ENCODE measurements at regions not wholly inside any gene's neighbourhood (a gene's known extent, or its start where the extent isn't known, plus 50 kb on each side); places are given as distances from the start of the nearest gene placed in this dataset.

DNA sequence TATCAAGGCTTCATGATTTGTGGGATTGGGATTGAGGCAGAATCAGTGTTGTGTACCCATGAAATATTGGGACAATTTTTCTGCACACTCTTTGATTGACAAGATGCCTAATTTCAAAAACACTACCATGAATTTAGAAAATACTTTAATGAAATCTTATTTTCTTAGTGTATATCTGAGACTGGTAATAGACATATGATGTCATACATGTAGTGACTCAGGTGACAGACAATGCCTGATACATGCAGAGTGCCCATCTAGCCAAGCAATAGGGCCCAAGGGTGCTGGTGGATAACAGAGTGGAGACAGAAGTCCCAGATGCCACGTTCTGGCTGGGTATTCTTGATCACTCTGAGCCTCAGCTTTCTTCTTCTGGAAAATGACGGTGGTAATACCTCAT lies 279.6 kb upstream of the ARID1B start:
- Histone ChIP-seq H3K9me3 (no peaks in the 10 kb centered on the region), H3K27ac (no peak overlapping the region), H3K4me1 (no peaks in the 10 kb centered on the region), H3K27me3 (no peaks in the 10 kb centered on the region), H3K4me3 (no peak overlapping the region), H3K36me3 (no peaks in the 10 kb centered on the region)
- DNase-seq (no peak), ATAC-seq (no peak)
- intact Hi-C loops (cut with DNase I), result no loop called here
- TF ChIP-seq POLR2A (IDR thresholded peaks at IDR 0.05), result no peak
- TF ChIP-seq, protein P1, sequence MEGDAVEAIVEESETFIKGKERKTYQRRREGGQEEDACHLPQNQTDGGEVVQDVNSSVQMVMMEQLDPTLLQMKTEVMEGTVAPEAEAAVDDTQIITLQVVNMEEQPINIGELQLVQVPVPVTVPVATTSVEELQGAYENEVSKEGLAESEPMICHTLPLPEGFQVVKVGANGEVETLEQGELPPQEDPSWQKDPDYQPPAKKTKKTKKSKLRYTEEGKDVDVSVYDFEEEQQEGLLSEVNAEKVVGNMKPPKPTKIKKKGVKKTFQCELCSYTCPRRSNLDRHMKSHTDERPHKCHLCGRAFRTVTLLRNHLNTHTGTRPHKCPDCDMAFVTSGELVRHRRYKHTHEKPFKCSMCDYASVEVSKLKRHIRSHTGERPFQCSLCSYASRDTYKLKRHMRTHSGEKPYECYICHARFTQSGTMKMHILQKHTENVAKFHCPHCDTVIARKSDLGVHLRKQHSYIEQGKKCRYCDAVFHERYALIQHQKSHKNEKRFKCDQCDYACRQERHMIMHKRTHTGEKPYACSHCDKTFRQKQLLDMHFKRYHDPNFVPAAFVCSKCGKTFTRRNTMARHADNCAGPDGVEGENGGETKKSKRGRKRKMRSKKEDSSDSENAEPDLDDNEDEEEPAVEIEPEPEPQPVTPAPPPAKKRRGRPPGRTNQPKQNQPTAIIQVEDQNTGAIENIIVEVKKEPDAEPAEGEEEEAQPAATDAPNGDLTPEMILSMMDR (IDR thresholded peaks at IDR 0.05), result no peak
- WGBS (ENCODE audit: insufficient coverage, low coverage, low lambda C conversion rate, missing lambda C conversion rate), result 69% methylated on average over 2 of the region's 2 CpGs

DNA sequence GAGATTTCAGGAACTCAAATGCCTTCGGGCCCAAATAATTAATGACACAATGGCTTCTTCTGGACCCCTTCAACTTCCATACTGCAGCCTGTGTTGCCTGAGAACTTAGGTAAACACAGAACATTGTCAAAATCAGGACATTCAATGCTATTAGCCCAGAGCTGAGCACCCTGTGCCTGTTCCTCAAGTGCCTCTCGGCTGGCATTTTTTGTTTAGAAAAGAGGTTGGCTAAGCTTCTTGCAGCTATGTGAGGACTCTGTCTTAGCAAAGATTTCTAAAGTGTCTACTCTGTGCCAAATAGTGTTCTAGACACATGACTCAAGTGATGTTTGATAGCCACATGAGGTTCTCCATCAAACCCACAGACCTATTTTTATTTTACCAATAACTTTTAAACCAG lies 289.3 kb upstream of the ARID1B start:
- H3K4me1 ChIP-seq, result no peaks in the 10 kb centered on the region
- no peaks in the 10 kb centered on the region for H3K27me3 ChIP-seq
- DNase-seq (no peak), ATAC-seq (no peak)
- H3K4me3 ChIP-seq, result no peak overlapping the region
- intact Hi-C loops (cut with DNase I), result no loop called here
- H3K9me3 ChIP-seq, result no peaks in the 10 kb centered on the region
- no peak overlapping the region for H3K27ac ChIP-seq
- 79% methylated on average over 2 of the region's 2 CpGs for WGBS (ENCODE audit: insufficient coverage, low coverage, low lambda C conversion rate, missing lambda C conversion rate)
- TF ChIP-seq POLR2A (IDR thresholded peaks at IDR 0.05), result no peak
- TF ChIP-seq, protein P1 (IDR thresholded peaks at IDR 0.05), result no peak
- H3K36me3 ChIP-seq, result no peaks in the 10 kb centered on the region

DNA sequence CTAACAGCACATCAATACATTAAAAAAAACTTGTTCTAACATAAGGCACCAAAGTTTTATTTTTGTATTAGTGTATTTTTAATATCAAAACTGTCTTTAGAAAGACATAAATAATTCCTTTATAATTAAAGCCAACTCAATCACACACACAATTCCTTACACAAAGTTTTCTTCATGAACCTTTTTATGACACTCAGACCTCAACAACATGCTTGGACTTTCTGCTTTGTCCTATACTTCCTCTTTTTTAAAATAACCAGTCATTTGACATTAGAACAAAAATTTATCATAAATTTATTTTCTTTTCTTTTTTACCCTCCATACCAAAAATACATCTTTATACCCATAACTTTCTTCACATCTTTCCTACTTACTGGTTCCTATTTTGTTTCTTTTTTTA lies 292.0 kb upstream of the ARID1B start:
- Histone ChIP-seq H3K4me1 (no peaks in the 10 kb centered on the region), H3K4me3 (no peak overlapping the region), H3K27ac (no peak overlapping the region), H3K9me3 (no peaks in the 10 kb centered on the region), H3K36me3 (no peaks in the 10 kb centered on the region), H3K27me3 (no peaks in the 10 kb centered on the region)
- no peak for DNase-seq
- no peak for ATAC-seq
- intact Hi-C loops (cut with DNase I), result no loop called here
- TF ChIP-seq, protein P1 (IDR thresholded peaks at IDR 0.05), result no peak

DNA sequence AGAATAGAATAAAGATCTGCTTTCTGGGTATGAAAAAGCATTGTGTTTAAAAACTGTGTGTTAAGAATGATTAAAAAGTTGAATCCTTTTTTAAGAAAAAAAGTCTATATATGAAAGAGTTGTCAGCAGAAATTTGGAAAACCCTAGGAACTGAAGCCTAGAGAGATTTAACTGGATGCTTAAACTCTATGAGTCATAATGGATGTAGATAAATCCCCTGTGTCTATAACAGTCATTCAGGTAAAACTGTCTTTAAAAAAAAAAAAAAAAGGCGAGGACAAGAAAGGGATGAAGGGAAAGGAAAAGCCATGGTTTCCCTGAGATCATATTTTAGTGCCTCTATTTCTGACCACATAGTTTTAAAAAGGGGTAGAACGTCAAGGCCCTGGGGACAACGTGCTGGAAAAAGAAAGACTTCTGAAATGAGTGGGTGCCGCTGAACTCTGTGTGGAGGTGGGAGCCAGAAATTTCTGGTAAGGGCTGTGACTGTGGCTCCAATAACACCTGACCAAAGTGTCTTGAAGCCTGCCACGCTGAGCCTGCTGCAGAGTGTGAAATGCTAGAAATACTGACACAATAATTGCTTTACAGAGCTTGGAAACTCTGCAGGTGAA lies 302.6 kb upstream of the ARID1B start:
- Histone ChIP-seq H3K4me3 (no peak overlapping the region), H3K4me1 (no peaks in the 10 kb centered on the region), H3K27me3 (no peaks in the 10 kb centered on the region), H3K9me3 (no peaks in the 10 kb centered on the region), H3K27ac (no peak overlapping the region), H3K36me3 (no peaks in the 10 kb centered on the region)
- DNase-seq (no peak), ATAC-seq (no peak)
- 87% methylated on average over 5 of the region's 5 CpGs for WGBS (ENCODE audit: insufficient coverage, low coverage, low lambda C conversion rate, missing lambda C conversion rate)
- TF ChIP-seq POLR2A (IDR thresholded peaks at IDR 0.05), result no peak
- TF ChIP-seq, protein P1 (IDR thresholded peaks at IDR 0.05), result no peak
- intact Hi-C loops (cut with DNase I), result no loop called here

DNA sequence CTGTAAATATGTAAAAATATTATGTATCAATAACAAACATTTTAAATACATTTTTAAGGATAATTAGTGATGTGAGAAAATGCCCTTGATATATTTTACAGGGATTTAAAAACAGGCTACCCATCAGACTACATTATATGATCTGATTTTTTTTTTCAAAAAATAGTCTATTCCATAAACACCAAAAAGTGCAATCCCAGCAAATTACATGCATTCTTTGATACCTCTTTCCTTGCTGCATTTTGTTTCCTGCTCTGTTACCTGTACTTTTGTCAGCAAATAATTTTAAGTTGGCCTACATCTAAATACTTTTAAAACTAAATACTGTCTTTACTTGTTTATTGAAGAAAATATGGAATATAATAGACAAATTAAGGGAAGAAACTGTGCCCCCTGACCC lies 306.2 kb upstream of the ARID1B start:
- ATAC-seq, result no peak
- Histone ChIP-seq H3K36me3 (no peaks in the 10 kb centered on the region), H3K27me3 (no peaks in the 10 kb centered on the region), H3K4me1 (no peaks in the 10 kb centered on the region), H3K27ac (no peak overlapping the region), H3K4me3 (no peak overlapping the region), H3K9me3 (no peaks in the 10 kb centered on the region)
- DNase-seq, result no peak
- TF ChIP-seq, protein P1 (IDR thresholded peaks at IDR 0.05), result no peak
- no peak for TF ChIP-seq POLR2A (IDR thresholded peaks at IDR 0.05)
- intact Hi-C loops (cut with DNase I), result no loop called here
